ENCODE measurements at regions not wholly inside any gene's neighbourhood (a gene's known extent, or its start where the extent isn't known, plus 50 kb on each side); places are given as distances from the start of the nearest gene placed in this dataset.

- no peak overlapping the region for H3K4me3 ChIP-seq (ENCODE audit: low read depth, low read length)
- no peak for TF ChIP-seq CTCF (IDR thresholded peaks at IDR 0.05; ENCODE audit: low read depth, low read length, missing control alignments)
- no peak for DNase-seq (ENCODE audit: low read depth)
Measured at GRCh38 chr4:23327120-23327519, 562.7 kb downstream of the PPARGC1A start.

DNA sequence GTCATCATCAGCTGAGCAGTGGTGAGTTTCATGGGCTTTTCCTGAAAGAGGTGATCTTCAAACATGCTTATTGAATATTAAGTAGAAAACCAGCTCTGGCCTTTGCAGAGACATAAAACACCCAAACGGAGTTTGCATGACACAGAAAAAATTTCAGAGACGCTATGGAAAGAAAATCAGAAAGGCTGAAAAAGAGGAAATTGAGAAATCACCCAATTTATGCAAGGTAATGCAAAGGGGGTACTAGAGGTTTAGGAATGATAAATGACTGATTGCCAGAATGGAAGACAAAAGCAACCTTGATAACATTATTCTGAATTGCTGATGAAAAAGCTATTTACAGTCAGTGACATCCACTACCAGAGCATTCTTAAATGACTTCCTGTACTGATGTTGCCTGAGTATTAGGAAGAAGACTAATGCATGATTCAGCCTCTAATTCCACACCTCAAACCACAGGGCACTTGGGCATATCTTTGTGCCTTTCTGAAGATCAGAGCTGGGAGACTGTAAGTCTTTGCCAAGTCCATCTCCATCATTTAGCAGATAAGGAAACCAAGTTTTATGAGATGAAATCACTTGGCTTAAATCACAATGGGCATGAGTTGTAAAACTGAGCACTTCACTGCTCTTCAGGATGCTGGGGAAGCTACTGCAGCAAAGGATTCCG is 565.7 kb downstream of the PPARGC1A start:
- TF ChIP-seq CTCF (IDR thresholded peaks at IDR 0.05; ENCODE audit: low read depth, low read length, missing control alignments) = no peak
- DNase-seq (ENCODE audit: low read depth) = no peak
- H3K4me3 ChIP-seq (ENCODE audit: low read depth, low read length) = no peak overlapping the region

GRCh38 chr4:23323436-23323835 is 566.4 kb downstream of the PPARGC1A start:
- TF ChIP-seq CTCF (IDR thresholded peaks at IDR 0.05; ENCODE audit: low read depth, low read length, missing control alignments) = no peak
- no peak for DNase-seq (ENCODE audit: low read depth)
- no peak overlapping the region for H3K4me3 ChIP-seq (ENCODE audit: low read depth, low read length)

DNA sequence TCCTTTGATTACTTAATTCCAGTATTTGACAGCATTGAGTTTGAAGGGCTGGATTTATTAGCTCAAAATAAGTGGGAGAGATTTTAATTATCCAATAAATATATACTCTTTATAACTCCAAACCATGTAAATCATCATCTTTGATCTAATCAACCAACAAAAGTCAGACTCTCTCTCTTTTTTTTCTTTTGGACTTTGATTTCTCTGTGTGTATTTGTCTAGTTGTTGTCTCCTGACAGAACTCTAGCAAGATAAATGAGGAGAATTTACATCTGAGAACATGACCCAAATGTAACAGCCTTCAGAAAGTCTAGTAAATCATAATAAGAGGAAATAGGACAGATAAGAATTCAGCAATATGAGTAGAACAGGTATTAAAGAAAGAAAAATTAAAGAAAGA is 567.1 kb downstream of the PPARGC1A start:
- DNase-seq (ENCODE audit: low read depth) = no peak
- no peak for TF ChIP-seq CTCF (IDR thresholded peaks at IDR 0.05; ENCODE audit: low read depth, low read length, missing control alignments)
- H3K4me3 ChIP-seq (ENCODE audit: low read depth, low read length) = no peak overlapping the region

GRCh38 chr4:23320931-23321587 is 568.8 kb downstream of the PPARGC1A start:
- DNase-seq (ENCODE audit: low read depth) = no peak

DNA sequence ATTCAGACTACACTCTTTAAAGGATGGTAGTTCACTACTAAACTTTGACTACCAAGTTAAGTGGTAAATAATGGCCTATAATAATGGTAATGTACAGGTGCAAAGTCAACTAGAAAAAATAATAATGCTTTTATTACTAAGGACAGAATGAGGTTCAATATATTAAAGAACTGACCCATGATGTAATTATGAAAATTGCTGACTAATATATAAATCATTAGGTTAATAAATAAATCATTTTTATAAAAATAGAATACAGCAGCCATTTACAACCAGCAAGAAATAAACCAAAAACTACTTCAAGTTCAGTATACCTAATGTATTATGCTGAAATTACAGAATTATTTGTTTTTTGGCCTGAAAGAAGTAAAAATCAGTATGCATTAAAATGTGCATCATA is 577.2 kb downstream of the PPARGC1A start:
- no peak overlapping the region for H3K4me3 ChIP-seq (ENCODE audit: low read depth, low read length)
- TF ChIP-seq CTCF (IDR thresholded peaks at IDR 0.05; ENCODE audit: low read depth, low read length, missing control alignments) = no peak
- no peak for DNase-seq (ENCODE audit: low read depth)

More at GRCh38 chr4:23320931-23321587, 568.8 kb downstream of the PPARGC1A start:
- no peak for TF ChIP-seq CTCF (IDR thresholded peaks at IDR 0.05; ENCODE audit: low read depth, low read length, missing control alignments)
- H3K4me3 ChIP-seq (ENCODE audit: low read depth, low read length) = no peak overlapping the region

- no peak for DNase-seq (ENCODE audit: low read depth)
- TF ChIP-seq CTCF (IDR thresholded peaks at IDR 0.05; ENCODE audit: low read depth, low read length, missing control alignments) = no peak
- no peak overlapping the region for H3K4me3 ChIP-seq (ENCODE audit: low read depth, low read length)
Measured at GRCh38 chr4:23311983-23312382, 577.9 kb downstream of the PPARGC1A start.
